HepG2 (cell line): ENCODE measurements at regions not wholly inside any gene's neighbourhood (a gene's known extent, or its start where the extent isn't known, plus 50 kb on each side); places are given as distances from the start of the nearest gene placed in this dataset.

Experiments used
- HDAC2 ChIP-seq: sonication (generic); formaldehyde crosslinking; IDR thresholded peaks from 2 replicates; pipeline ENCODE4 v1.4.0; 2020; ENCODE audit warnings: missing genetic modification reagents
- POLR2A ChIP-seq, 2 experiments: IDR thresholded peaks; 2 replicates each; pipeline ENCODE4 v1.6.1; 2011; ENCODE audit warnings: low read depth in 2 of 2, low read length in 2 of 2, mild to moderate bottlenecking in 1 of 2, moderate library complexity in 1 of 2; ENCODE audit not compliant: insufficient read depth in 1 of 2
- TAF1 ChIP-seq: sonication (generic); formaldehyde crosslinking; IDR thresholded peaks from 2 replicates; pipeline ENCODE4 v1.4.0; 2020; ENCODE audit warnings: missing genetic modification reagents
- TF ChIP-seq, protein P1 (sequence below): conservative IDR thresholded peaks from 2 replicates; pipeline ENCODE4 v1.6.1; 2018; ENCODE audit warnings: missing genetic modification reagents

- no peak for TF ChIP-seq POLR2A (IDR thresholded peaks at IDR 0.05; ENCODE audit: insufficient read depth in 1 of 2, low read depth in 2 of 2, low read length in 2 of 2)
- no peak for TF ChIP-seq TAF1 (CRISPR knock-in tag)
- TF ChIP-seq HDAC2 (CRISPR knock-in tag): no peak
- TF ChIP-seq, protein P1, sequence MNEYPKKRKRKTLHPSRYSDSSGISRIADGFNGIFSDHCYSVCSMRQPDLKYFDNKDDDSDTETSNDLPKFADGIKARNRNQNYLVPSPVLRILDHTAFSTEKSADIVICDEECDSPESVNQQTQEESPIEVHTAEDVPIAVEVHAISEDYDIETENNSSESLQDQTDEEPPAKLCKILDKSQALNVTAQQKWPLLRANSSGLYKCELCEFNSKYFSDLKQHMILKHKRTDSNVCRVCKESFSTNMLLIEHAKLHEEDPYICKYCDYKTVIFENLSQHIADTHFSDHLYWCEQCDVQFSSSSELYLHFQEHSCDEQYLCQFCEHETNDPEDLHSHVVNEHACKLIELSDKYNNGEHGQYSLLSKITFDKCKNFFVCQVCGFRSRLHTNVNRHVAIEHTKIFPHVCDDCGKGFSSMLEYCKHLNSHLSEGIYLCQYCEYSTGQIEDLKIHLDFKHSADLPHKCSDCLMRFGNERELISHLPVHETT (CRISPR knock-in tag): no peak
Measured at GRCh38 chr5:135710045-135710675, 124.3 kb upstream of the SLC25A48 start.
